HEK293T (cell line): ENCODE measurements at regions not wholly inside any gene's neighbourhood (a gene's known extent, or its start where the extent isn't known, plus 50 kb on each side); places are given as distances from the start of the nearest gene placed in this dataset.

Experiments used
- CTCF ChIA-PET: fragments of 350-600 bp; formaldehyde crosslinking; extraction: SDS; loops from one replicate; lab custom pipeline; 2021; ENCODE audit warnings: antibody characterized with exemption, inconsistent platforms; lab: Yijun Ruan, JAX
- POLR2A ChIA-PET: fragments of 350-600 bp; formaldehyde crosslinking; extraction: SDS; loops from one replicate; lab custom pipeline; 2020; ENCODE audit warnings: antibody characterized with exemption, inconsistent platforms; lab: Yijun Ruan, JAX
- DNase-seq: peaks from one replicate; pipeline ENCODE4 v3.0.0; 2012; ENCODE audit warnings: mixed read lengths; ENCODE audit errors: extremely low spot score
- ARNT ChIP-seq: fragments of 450-650 bp; IDR thresholded peaks from 2 replicates; pipeline ENCODE4 v1.6.1; 2017; ENCODE audit warnings: mild to moderate bottlenecking
- BHLHE40 ChIP-seq: fragments of 450-650 bp; IDR thresholded peaks from 2 replicates; pipeline ENCODE4 v1.6.1; 2016; ENCODE audit warnings: mild to moderate bottlenecking, moderate library complexity, borderline replicate concordance
- CTBP1 ChIP-seq: fragments of 450-650 bp; IDR thresholded peaks from 2 replicates; pipeline ENCODE4 v1.6.1; 2016; ENCODE audit warnings: borderline replicate concordance
- ELF4 ChIP-seq: fragments of 450-650 bp; IDR thresholded peaks from 2 replicates; pipeline ENCODE4 v1.6.1; 2017; ENCODE audit warnings: antibody characterized with exemption
- FOXA1 ChIP-seq: fragments of 450-650 bp; IDR thresholded peaks from 2 replicates; pipeline ENCODE4 v1.6.1; 2016; ENCODE audit warnings: mild to moderate bottlenecking
- FOXK2 ChIP-seq: fragments of 450-650 bp; IDR thresholded peaks from 2 replicates; pipeline ENCODE4 v1.6.1; 2016; ENCODE audit warnings: mild to moderate bottlenecking
- FOXM1 ChIP-seq: fragments of 450-650 bp; IDR thresholded peaks from 2 replicates; pipeline ENCODE4 v1.6.1; 2017; ENCODE audit warnings: mild to moderate bottlenecking, borderline replicate concordance
- HDGF ChIP-seq: fragments of 450-650 bp; IDR thresholded peaks from 2 replicates; pipeline ENCODE4 v1.6.1; 2017; ENCODE audit warnings: antibody characterized with exemption, borderline replicate concordance
- L3MBTL2 ChIP-seq: fragments of 450-650 bp; conservative IDR thresholded peaks from 2 replicates; pipeline ENCODE4 v1.6.1; 2016; ENCODE audit warnings: mild to moderate bottlenecking
- LEF1 ChIP-seq: fragments of 450-650 bp; IDR thresholded peaks from 2 replicates; pipeline ENCODE4 v1.6.1; 2017; ENCODE audit warnings: mild to moderate bottlenecking, borderline replicate concordance
- NFRKB ChIP-seq: fragments of 450-650 bp; IDR thresholded peaks from 2 replicates; pipeline ENCODE4 v1.6.1; 2016; ENCODE audit warnings: mild to moderate bottlenecking, moderate library complexity
- SP1 ChIP-seq: fragments of 450-650 bp; IDR thresholded peaks from 2 replicates; pipeline ENCODE4 v1.6.1; 2017
- SUZ12 ChIP-seq: fragments of 450-650 bp; IDR thresholded peaks from 2 replicates; pipeline ENCODE4 v1.6.1; 2016; ENCODE audit warnings: mild to moderate bottlenecking
- TARDBP ChIP-seq: fragments of 450-650 bp; IDR thresholded peaks from 2 replicates; pipeline ENCODE4 v1.6.1; 2016
- ZNF384 ChIP-seq: fragments of 450-650 bp; IDR thresholded peaks from 2 replicates; pipeline ENCODE4 v1.6.1; 2016
- TF ChIP-seq, protein P1 (sequence below): fragments of 450-650 bp; IDR thresholded peaks from 2 replicates; pipeline ENCODE4 v1.6.1; 2016

DNA sequence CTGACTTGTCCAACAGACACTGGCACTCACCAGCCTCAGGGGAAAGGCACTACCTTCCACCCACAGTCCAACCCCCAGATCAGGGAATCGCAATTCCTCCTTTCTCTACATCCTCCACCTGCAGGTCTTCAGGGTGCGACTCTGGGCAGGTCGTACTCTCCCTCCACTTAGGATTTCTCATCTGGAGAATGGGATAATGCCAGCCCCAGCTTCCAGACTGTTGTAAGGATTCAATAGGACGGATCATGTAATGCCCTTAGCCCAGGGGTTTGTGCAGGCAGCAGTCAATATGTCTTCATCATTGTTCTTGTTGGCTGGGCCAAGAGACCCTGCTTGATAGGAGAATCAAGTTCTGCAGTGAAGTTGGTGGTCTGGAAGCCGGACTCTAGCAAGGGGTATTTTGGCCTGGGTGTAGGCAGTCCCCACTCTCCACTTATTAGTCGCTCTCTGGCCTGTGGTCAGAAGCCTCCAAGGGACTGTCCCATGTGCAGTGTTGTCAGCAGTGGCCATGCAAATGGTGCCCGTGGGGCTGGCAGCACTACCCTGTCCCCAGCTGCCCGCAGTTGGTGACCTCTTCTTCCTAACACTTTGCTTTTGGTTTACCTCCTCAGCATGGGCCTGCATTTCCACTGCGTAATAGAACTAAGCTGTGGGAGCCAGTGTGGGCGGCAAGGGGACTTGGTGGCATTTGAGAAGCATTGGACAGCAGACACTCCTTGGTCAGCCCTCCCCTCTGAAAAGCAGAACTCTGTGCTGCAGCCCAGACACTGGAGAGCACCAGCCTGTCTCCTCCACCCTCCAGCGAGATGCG, 172.4 kb upstream of the HS6ST1 start:
- TF ChIP-seq CTBP1 (no peak), SP1 (no peak), BHLHE40 (no peak), NFRKB (no peak)
- TF ChIP-seq, protein P1, sequence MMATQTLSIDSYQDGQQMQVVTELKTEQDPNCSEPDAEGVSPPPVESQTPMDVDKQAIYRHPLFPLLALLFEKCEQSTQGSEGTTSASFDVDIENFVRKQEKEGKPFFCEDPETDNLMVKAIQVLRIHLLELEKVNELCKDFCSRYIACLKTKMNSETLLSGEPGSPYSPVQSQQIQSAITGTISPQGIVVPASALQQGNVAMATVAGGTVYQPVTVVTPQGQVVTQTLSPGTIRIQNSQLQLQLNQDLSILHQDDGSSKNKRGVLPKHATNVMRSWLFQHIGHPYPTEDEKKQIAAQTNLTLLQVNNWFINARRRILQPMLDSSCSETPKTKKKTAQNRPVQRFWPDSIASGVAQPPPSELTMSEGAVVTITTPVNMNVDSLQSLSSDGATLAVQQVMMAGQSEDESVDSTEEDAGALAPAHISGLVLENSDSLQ: no peak
- ChIA-PET CTCF (no interaction called here), POLR2A (no interaction called here)
- no peak for DNase-seq

DNA sequence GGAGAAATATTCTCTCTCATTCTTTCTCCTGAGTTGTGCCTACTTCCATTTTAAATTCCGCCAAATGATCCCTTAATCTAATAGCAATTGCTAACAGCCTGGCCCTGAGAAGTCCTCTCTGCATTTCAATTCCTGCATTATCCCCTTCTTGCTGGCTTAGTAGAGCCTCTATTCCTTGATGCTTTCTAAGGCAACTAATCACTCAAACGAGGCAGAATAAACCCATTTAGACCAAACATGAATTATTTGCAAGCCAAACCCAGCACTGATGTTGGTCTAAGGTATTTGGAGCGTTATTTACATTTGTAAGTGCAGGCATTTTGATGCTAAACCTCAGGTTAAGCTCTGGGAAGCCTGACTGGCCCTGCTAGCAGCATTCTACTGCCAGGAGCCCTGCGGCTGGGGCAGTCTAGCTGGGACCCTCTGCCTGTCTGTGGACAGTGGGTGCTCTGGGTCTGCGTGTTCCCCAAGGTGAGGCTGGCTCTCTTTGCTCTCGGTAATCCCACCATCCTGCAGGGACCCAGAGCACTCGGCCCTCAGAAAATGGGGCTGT, 173.1 kb upstream of the HS6ST1 start:
- TF ChIP-seq SP1 (no peak), FOXA1 (no peak), FOXM1 (no peak), TARDBP (no peak)

DNA sequence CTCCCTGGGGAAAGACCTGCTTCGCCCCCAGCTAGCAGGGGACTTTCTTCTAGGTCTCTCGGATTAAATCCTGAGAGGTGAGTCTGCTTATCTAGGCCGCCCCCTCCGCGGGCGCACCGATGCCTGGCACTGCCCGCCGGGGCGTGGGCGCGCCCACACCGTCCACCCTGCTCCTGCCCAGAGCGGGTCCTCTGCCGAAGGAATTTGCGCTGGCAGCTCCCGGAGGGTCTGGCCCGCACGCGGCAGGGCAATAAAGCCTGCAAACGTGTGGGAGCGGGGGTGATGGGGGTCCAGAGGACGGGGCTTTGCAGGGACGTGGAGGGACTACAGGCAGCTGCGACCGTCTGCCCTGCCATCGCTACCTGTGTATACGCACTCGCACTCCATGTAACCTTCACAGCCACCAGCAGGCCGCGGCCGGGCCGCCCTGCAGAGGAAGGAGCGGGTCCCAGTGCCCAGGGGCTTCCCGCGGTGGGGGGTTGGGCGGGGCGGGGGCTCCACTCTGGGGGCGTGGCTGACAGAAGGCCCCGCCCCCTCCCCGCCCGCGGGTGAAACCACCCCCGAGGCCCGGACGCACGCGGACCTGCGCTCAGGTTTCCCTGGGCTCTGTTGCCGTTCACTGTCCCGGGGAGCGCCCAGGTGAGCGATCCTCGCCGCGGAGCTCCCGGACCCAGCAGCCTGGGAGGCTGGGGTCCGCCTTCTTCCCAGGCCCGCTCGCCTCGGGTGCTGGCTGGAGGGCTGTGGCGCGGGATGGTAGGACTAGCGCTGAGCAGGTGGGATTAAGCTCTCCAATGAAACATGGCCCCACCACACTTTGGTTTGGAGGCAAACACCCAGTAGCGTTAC, 174.5 kb upstream of the HS6ST1 start:
- ChIA-PET CTCF (no interaction called here), POLR2A (no interaction called here)
- TF ChIP-seq L3MBTL2: no peak
- TF ChIP-seq ARNT: no peak
- no peak for TF ChIP-seq ELF4
- no peak for TF ChIP-seq SP1
- no peak for TF ChIP-seq CTBP1
- no peak for TF ChIP-seq SUZ12
- no peak for TF ChIP-seq NFRKB
- TF ChIP-seq LEF1: no peak
- no peak for TF ChIP-seq FOXA1
- no peak for TF ChIP-seq HDGF
- TF ChIP-seq, protein P1: no peak
- no peak for TF ChIP-seq ZNF384
- no peak for DNase-seq

More for the DNA sequence above, 173.1 kb upstream of the HS6ST1 start:
- no peak for DNase-seq
- ChIA-PET CTCF (no interaction called here), POLR2A (no interaction called here)

DNA sequence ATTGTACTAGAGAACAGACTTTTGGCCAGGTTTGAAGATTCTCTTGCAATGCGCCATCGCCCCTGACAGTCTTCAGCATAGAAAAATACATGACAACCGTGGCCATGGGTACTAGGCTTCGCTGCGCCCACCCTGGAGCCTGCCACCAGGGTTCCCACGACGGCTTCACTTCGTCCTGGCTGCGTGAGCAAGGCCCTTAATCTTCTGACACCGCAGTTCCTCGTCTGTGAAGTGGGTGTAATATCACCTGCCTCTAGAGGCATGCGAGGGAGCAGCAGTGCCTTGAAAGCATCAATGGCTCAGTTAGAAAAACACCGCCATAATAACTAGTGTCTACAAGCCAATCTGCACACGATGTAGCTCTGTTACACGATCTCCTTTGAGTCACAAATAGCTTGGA, 175.2 kb upstream of the HS6ST1 start:
- DNase-seq: no peak
- TF ChIP-seq NFRKB (no peak), TARDBP (no peak), ARNT (no peak), L3MBTL2 (no peak), ZNF384 (no peak), CTBP1 (no peak), HDGF (no peak), LEF1 (no peak), SUZ12 (no peak), BHLHE40 (no peak), ELF4 (no peak)
- TF ChIP-seq, protein P1: no peak
- POLR2A ChIA-PET: no interaction called here
- CTCF ChIA-PET: no interaction called here

DNA sequence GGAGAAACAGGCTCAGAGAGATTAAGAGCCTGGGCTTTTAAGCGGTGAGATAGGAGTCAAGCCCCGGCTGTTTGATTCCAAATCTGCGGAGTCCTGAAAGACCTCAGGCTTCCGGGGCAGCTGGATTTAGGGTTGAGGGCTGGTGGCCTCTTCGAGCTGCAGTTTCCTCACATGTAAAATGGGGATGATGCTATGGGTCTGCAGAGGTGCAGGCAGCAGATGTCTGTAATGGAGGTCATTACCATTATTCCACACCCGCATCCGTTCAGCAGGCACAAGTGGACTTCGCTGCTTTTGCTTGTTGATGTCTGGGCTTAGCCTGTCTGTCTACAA, 175.6 kb upstream of the HS6ST1 start:
- TF ChIP-seq NFRKB: no peak
- TF ChIP-seq SUZ12: no peak
- TF ChIP-seq ELF4: no peak
- no peak for TF ChIP-seq LEF1
- TF ChIP-seq, protein P1: no peak
- TF ChIP-seq TARDBP: no peak
- no peak for TF ChIP-seq CTBP1
- no peak for TF ChIP-seq ARNT
- no peak for TF ChIP-seq SP1
- TF ChIP-seq FOXK2: no peak
- no peak for TF ChIP-seq FOXM1
- no peak for TF ChIP-seq L3MBTL2
- TF ChIP-seq HDGF: no peak
- TF ChIP-seq BHLHE40: no peak
- no peak for DNase-seq
- ChIA-PET POLR2A (no interaction called here), CTCF (no interaction called here)
